ENCODE measurements at regions not wholly inside any gene's neighbourhood (a gene's known extent, or its start where the extent isn't known, plus 50 kb on each side); places are given as distances from the start of the nearest gene placed in this dataset.

GRCh38 chr5:17388717-17389116 is 109.3 kb upstream of the TAF11L2 start:
- H3K4me1 ChIP-seq (ENCODE audit: insufficient read depth, poor library complexity, severe bottlenecking) = no peaks in the 10 kb centered on the region
- no peak for DNase-seq (ENCODE audit: low spot score)
- H3K9me3 ChIP-seq (ENCODE audit: severe bottlenecking) = no peaks in the 10 kb centered on the region
- H3K27ac ChIP-seq (ENCODE audit: poor library complexity, severe bottlenecking) = no peak overlapping the region
- no peak overlapping the region for H3K4me3 ChIP-seq (ENCODE audit: severe bottlenecking)
- no peaks in the 10 kb centered on the region for H3K27me3 ChIP-seq (ENCODE audit: insufficient read depth, poor library complexity, severe bottlenecking)
- TF ChIP-seq CTCF (IDR thresholded peaks at IDR 0.05; ENCODE audit: poor library complexity, severe bottlenecking) = no peak
- no peak for ATAC-seq (ENCODE audit: low read depth)
- no peaks in the 10 kb centered on the region for H3K36me3 ChIP-seq (ENCODE audit: low read depth)

GRCh38 chr5:17394086-17394485 is 103.9 kb upstream of the TAF11L2 start:
- DNase-seq (ENCODE audit: low spot score) (no peak), ATAC-seq (ENCODE audit: low read depth) (no peak)
- H3K27me3 ChIP-seq (ENCODE audit: insufficient read depth, poor library complexity, severe bottlenecking) = no peaks in the 10 kb centered on the region
- peaks cover 13% of the 10 kb centered on the region for H3K4me1 ChIP-seq (ENCODE audit: insufficient read depth, poor library complexity, severe bottlenecking)
- no peaks in the 10 kb centered on the region for H3K9me3 ChIP-seq (ENCODE audit: severe bottlenecking)
- no peak for TF ChIP-seq CTCF (IDR thresholded peaks at IDR 0.05; ENCODE audit: poor library complexity, severe bottlenecking)
- H3K4me3 ChIP-seq (ENCODE audit: severe bottlenecking) = no peak overlapping the region
- H3K27ac ChIP-seq (ENCODE audit: poor library complexity, severe bottlenecking) = no peak overlapping the region
- H3K36me3 ChIP-seq (ENCODE audit: low read depth) = no peaks in the 10 kb centered on the region

- ATAC-seq (ENCODE audit: low read depth) (no peak), DNase-seq (ENCODE audit: low spot score) (no peak)
- Histone ChIP-seq H3K4me1 (ENCODE audit: insufficient read depth, poor library complexity, severe bottlenecking) (peaks cover 13% of the 10 kb centered on the region), H3K36me3 (ENCODE audit: low read depth) (no peaks in the 10 kb centered on the region), H3K4me3 (ENCODE audit: severe bottlenecking) (no peak overlapping the region), H3K27ac (ENCODE audit: poor library complexity, severe bottlenecking) (no peak overlapping the region), H3K9me3 (ENCODE audit: severe bottlenecking) (no peaks in the 10 kb centered on the region), H3K27me3 (ENCODE audit: insufficient read depth, poor library complexity, severe bottlenecking) (no peaks in the 10 kb centered on the region)
- TF ChIP-seq CTCF (IDR thresholded peaks at IDR 0.05; ENCODE audit: poor library complexity, severe bottlenecking) = no peak
Measured at GRCh38 chr5:17395106-17395880, 102.7 kb upstream of the TAF11L2 start.

GRCh38 chr5:17396247-17396646 is 101.8 kb upstream of the TAF11L2 start:
- Histone ChIP-seq H3K9me3 (ENCODE audit: severe bottlenecking) (no peaks in the 10 kb centered on the region), H3K4me3 (ENCODE audit: severe bottlenecking) (no peak overlapping the region), H3K4me1 (ENCODE audit: insufficient read depth, poor library complexity, severe bottlenecking) (peaks cover 13% of the 10 kb centered on the region), H3K27ac (ENCODE audit: poor library complexity, severe bottlenecking) (no peak overlapping the region), H3K27me3 (ENCODE audit: insufficient read depth, poor library complexity, severe bottlenecking) (no peaks in the 10 kb centered on the region), H3K36me3 (ENCODE audit: low read depth) (no peaks in the 10 kb centered on the region)
- no peak for ATAC-seq (ENCODE audit: low read depth)
- DNase-seq (ENCODE audit: low spot score) = no peak
- no peak for TF ChIP-seq CTCF (IDR thresholded peaks at IDR 0.05; ENCODE audit: poor library complexity, severe bottlenecking)

- H3K4me3 ChIP-seq (ENCODE audit: severe bottlenecking) = no peak overlapping the region
- H3K27ac ChIP-seq (ENCODE audit: poor library complexity, severe bottlenecking) = peak overlapping the region; percentile 25
- no peaks in the 10 kb centered on the region for H3K27me3 ChIP-seq (ENCODE audit: insufficient read depth, poor library complexity, severe bottlenecking)
- H3K9me3 ChIP-seq (ENCODE audit: severe bottlenecking) = no peaks in the 10 kb centered on the region
- no peaks in the 10 kb centered on the region for H3K36me3 ChIP-seq (ENCODE audit: low read depth)
- DNase-seq (ENCODE audit: low spot score) = no peak
- no peak for TF ChIP-seq CTCF (IDR thresholded peaks at IDR 0.05; ENCODE audit: poor library complexity, severe bottlenecking)
- peaks cover 13% of the 10 kb centered on the region for H3K4me1 ChIP-seq (ENCODE audit: insufficient read depth, poor library complexity, severe bottlenecking)
- peak; percentile 93 for ATAC-seq (ENCODE audit: low read depth)
Measured at GRCh38 chr5:17398431-17398830, 99.6 kb upstream of the TAF11L2 start.

Data from RWPE2 (cell line).